Cardiac septum (tissue), 1 donor: ENCODE measurements at regions not wholly inside any gene's neighbourhood (a gene's known extent, or its start where the extent isn't known, plus 50 kb on each side); places are given as distances from the start of the nearest gene placed in this dataset.
"Not testable (repeated sequence)": the region's sequence is repeated elsewhere in the genome, so short reads cannot be mapped to it uniquely, and the experiment has no call there.

Experiments used
- DNase-seq: peaks from one replicate; pipeline ENCODE4 v3.0.0-alpha.2; 2020; ENCODE audit warnings: low spot score
- intact Hi-C: fragments of 100-400 bp; cut with DNase I; formaldehyde crosslinking; loops from one replicate; pipeline ENCODE4 v1.14.0; 2022
- donor health status: DM: no; HTN: no; CAD: no.

DNA sequence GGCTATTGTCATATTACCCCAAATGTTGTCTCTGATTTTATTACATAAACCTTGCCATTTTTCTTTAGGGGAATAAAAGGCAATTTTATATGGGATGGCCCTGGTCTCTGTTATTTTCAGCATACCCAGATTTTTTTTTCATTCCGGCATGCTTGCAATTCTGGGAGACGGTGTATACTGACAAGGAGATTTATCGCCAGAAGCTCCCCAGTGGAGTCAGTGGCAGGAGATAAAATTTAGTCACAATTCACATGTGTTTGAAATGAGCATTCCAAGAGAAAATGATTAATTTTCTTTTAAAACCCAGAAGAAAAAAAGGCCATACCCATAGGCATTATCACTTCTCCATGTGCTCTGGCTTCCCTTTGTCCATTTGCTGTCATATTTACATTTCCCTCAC is 250.8 kb upstream of the RSPO3 start:
- DNase-seq, result no peak
- intact Hi-C loops, result no loop called here

DNA sequence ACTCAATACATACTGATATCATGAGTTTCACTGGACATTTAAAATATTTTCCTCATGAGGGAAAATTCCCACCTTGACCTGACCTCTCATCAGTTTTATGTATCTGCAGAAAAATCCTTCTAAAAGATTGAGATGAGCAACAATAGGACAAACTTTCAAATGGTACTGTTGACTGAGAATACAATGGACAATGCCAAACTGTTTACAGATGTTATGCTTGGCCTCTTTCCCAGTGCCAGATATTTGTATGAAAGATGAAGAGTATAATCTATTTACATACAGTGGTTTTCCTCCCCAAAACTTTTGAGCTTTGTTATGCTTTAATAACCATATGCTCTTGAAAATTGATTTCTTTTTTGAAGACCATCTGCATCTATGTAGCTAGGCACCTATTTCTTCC is 245.1 kb upstream of the RSPO3 start:
- intact Hi-C loops, result no loop called here
- no peak for DNase-seq

GRCh38 chr6:126873791-126874190 is 244.7 kb upstream of the RSPO3 start:
- no peak for DNase-seq
- intact Hi-C loops, result no loop called here

GRCh38 chr6:126876446-126876845 is 242.0 kb upstream of the RSPO3 start:
- intact Hi-C loops, result no loop called here
- no peak for DNase-seq

GRCh38 chr6:126880964-126881363 is 237.5 kb upstream of the RSPO3 start:
- intact Hi-C loops, result no loop called here
- DNase-seq, result no peak

DNA sequence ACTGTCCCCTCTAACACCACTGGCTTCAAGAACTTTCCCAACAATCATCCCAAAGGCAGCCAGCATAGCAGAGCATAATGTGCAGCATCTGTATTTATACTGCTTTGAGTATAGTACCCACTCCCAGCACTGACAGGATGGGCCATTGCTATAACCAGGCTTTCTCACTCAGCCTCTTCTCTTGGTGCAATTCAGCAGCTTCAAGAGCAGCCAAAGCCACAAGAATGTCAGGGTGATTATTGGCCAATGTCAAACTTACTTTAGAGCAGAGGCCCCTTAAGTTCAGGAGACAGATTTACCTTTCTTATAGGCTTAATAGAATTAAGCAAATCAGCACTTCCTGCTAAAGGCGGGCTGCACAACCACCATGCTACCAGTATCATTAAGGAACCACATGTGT is 232.4 kb upstream of the RSPO3 start:
- no peak for DNase-seq
- intact Hi-C loops, result no loop called here

DNA sequence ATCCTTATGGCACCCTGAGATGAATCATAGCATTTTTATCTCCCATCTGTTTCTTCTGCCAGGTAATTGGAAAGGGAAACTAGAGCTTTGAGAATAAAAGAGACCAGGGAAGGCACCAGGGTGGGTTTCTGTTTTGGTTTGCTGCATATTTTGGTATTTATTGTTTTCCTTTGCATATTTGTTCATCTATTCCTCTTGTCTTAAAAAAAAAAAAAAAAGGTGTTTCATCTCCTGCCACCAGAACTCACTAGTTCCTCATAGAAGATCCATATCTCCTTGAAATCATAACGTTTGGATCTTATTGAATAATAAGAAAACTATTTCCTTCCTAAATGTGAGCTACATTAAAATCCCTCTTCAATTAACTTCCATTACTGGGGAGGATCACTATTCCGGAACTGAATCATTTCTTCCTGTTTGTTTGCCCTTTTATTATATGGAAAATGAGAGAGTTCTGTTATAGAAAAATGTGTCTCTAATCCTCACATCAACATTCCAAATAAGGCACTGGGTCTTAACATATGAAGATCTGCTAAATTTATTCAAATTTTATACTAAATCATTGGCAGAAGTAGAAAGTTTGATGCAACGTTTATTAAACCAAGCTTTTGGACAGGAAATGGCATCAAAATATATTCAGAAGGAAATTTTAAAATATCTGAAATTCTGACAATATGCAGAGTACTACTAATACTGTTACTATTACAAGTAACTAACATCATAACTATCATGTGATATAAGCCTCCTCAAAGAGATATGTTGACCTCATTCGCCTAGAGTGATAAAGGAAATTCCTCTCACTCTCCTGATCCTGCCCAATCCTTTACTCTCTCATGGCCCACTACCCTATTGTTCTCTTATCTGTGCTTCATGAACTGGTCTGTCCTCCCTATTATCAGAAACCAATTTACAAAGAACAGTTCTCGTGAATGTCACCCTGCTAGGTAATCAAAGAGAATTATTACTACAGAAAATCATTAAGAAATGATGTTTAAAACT is 229.4 kb upstream of the RSPO3 start:
- DNase-seq, result no peak
- intact Hi-C loops, result no loop called here

DNA sequence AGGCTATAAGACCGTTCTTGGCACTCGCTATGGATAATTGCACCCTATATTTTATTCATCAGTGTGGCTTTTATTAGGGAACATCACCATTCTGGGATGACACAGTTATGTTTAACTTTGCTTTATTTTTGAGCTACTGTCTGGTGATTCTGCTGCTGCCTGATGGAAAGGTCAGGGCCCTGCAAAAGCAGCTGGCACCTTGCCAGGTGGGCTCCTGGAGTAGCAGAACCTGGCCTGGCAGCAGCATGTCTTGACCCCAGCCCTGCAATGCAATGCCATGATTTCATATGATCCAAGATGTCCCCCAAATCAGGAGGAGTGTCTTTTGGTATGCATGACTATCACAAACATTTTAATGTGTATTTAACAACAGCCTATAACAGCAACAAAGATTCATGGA is 228.4 kb upstream of the RSPO3 start:
- DNase-seq, result no peak
- intact Hi-C loops, result no loop called here

DNA sequence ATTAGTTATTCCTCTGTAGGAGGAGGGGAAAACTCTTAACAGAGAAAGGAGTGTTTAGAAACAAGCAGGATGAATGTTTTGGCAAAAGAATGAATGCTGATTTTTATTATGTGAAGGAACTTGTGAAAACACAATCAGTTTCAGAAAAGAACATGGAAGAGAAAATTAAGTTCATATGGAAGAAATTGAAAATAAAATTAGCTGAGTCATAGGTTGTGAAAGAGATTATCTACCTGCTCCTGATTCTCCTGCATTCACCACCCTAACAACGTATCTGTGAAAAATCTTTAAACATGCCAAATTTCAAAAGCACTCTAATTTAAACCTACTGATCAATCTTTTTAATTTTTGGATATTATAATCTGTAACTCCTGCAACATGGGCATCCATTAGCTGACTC is 227.3 kb upstream of the RSPO3 start:
- intact Hi-C loops, result no loop called here
- DNase-seq, result no peak

DNA sequence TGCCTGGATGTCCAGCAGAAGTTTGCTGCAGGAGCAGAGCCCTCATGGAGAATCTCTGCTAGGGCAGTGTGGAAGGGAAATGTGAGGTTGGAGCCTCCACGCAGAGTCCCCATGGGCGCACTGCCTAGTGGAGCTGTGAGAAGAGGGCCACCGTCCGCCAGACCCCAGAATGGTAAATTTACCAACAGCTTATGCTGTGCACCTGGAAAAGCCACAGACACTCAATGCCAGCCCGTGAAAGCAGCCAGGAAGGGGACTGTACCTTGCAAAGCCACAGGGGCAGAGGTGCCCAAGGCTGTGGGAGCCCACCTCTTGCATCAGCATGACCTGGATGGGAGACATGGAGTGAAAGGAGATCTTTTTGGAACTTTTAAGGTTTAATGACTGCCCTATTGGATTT is 225.6 kb upstream of the RSPO3 start:
- not testable (repeated sequence) for DNase-seq

DNA sequence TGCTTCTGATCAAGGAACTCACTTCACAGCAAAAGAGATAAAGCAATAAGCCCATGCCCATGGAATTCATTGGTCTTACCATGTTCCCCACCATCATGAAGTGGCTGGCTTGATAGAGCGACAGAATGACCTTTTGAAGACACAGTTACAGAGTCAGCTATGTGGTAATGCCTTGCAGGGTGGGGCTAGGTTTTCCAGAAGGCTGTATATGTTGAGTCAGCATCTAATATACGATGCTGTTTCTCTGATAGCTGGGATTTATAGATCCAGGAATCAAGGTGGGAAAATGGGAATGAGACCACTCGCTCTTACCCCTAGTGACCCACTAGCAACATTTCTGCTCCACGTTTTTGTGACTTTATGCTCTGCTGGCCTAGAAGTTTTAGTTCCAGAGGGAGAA is 220.7 kb upstream of the RSPO3 start:
- no peak for DNase-seq
- intact Hi-C loops, result no loop called here

More for the DNA sequence above, 225.6 kb upstream of the RSPO3 start:
- intact Hi-C loops, result not testable (repeated sequence)

DNA sequence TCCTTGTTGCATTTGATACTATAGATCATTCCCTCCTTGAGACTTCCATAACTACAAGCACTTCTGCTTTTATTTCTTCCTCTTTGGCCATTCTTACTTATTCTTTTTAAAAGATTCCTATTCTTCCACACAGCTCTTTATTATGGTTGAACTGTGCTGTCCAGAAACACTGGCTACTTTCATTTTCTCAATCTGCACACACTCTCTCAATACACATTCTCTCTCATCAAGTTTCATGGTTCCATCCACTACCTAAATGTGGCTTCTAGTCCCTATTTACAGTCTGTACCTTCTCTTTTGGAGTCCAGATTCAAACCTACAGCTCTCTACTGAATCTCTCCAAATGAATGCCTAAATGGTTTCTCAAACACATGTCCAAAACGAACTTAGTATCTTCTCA is 214.3 kb upstream of the RSPO3 start:
- DNase-seq, result no peak
- intact Hi-C loops, result no loop called here

DNA sequence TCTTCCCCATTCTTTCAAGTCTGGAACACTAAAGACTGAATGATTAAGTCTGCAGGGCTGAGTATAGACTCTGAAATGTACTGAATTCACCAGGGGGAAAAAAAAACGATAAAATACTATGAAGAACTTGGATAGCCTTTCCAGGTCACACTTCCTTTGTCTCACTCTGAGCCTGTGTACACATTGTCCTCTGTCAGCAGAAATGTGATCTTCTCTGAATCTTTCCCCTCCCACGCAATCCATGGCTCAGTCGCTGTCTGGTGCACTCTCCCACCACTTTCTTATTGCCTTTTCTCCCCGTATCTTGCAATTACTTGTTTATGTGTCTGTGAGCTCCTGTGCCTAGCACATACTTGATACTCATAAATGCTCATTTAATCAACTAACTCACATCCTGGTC is 212.6 kb upstream of the RSPO3 start:
- intact Hi-C loops, result no loop called here
- no peak for DNase-seq

DNA sequence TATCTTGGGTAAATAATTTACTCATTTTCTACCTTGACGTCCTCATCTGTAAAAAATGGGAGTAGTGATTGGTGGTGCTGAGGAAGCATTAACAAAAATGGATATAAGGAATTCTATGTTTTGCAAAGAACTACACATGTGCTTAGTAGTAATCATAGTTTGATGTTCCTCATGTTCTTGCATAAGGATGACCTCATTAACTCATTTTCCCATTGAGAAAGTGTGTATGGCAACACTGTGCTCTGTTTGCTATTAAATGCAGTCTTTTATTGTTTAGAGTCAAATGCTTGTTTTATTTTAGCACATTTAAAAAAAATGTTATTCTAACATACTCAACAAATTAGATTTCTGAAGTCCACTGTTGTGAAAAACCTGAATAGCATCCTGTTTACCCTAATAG is 211.2 kb upstream of the RSPO3 start:
- no peak for DNase-seq
- intact Hi-C loops, result no loop called here

DNA sequence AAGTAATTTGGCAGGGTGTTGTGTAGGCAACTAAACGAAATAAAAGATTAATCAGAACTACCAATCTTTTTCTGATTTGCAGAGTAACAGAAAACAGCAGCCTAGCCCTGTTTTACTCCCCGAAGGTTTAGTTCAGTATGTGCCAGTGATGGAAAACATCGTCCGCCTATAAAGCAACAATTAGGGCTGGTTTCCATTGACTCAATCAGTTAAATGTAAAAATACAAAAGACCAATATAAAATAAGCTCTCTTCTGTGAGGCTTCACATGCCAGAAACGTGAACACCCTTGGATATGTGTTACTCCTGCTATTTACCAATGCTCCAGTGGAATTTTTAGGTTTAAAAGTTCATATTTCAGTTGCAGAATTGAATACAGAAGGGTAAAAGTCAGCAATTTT is 210.5 kb upstream of the RSPO3 start:
- DNase-seq, result no peak
- intact Hi-C loops, result no loop called here

DNA sequence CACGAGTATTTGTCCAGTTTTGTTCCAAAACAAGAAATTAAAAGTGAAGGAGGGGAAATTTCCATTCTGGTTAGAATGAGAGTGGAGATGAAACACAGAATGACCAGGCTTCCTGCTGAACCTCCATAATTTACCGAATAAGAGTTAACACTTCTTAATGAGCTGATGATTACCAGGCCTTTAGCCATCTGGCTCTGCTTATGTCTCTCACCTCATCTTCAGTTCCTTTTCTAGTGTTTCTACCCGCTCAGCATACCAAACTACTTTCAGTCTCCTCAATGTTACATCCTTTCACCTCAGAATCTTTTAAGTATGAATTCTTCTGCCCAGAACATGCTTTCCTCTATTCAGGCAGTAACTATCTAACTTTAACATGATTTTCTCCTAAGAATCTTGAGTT is 209.0 kb upstream of the RSPO3 start:
- intact Hi-C loops, result no loop called here
- no peak for DNase-seq

DNA sequence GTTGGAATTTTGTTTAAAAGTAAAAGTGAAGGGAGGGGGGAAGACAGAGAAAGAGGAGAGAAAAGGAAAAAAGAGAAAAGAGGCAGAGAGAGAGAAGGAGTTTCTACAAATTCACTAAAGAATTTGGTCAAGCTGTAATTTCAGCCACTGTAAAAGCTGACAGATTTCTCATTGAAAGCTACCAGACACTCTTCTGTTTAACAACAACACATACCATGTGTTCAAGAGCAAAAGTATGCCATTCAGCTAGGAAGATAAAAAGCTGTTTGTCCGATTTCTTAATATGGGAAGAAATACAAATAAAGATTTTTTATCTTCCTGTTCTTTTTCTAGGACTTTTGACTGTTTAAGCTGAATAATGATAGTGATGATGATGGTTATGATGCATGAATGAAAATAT is 204.8 kb upstream of the RSPO3 start:
- intact Hi-C loops, result no loop called here
- DNase-seq, result no peak

- DNase-seq, result no peak
Measured at GRCh38 chr6:126914172-126914571, 204.3 kb upstream of the RSPO3 start.

DNA sequence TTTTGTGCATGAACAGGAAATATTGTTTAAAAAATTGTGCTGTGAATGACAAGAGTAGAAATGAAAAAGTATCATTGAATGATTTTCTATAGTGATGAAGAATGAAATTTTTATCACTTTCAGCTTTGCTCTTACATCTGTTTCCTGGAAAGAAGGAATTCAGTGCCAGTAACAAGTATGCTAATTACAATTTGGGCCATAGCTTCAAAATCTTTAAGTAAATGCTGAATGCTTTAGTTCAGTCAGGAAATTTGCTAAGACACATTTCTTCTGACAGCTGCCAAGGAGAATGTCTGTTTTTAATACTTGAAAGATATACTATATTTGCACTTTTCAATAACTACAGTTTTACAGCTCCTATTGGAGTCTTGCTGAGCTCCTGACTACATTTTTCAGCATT is 203.7 kb upstream of the RSPO3 start:
- intact Hi-C loops, result no loop called here
- DNase-seq, result no peak

More at GRCh38 chr6:126914172-126914571, 204.3 kb upstream of the RSPO3 start:
- intact Hi-C loops, result no loop called here

GRCh38 chr6:126919947-126920346 is 198.5 kb upstream of the RSPO3 start:
- intact Hi-C loops, result no loop called here
- no peak for DNase-seq

DNA sequence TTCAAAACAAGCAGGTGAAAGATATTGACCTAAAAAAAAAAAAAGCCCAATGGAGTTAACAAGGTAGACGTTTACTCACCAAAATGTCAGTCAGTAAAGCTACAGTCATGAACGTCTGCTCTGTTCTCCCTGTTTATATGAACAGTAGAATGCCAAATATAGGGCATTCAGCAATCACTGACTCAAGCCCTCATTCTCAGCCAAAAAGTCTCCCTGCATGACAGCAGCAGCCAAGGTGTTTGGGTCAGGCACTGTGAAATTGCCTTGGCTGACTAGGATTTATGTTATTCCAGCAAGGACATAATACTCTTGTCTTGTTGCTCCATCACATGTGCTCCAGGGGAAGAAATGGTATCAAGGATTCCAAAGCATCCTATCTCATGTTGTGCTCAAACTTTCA is 194.7 kb upstream of the RSPO3 start:
- intact Hi-C loops, result no loop called here
- no peak for DNase-seq

DNA sequence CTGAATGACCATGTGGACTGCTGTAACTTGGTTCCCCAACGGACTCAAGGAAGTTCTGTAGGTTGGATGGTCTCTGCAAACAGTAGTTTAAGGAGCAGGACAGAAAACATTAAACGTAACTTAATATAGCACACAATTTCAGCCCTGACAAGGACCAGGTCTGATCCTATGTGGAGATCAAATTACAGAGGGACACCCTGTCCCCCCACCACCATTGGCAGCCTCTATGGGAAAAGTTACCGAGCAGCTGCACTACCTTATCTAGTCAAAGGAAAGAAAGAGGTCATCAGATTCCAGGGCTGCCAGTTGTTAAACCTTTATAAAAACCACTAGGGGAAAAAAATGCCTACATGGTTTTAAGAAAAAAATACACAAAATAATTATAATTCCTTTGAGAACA is 191.5 kb upstream of the RSPO3 start:
- intact Hi-C loops, result no loop called here
- no peak for DNase-seq
